K562 (cell line): ENCODE measurements at regions not wholly inside any gene's neighbourhood (a gene's known extent, or its start where the extent isn't known, plus 50 kb on each side); places are given as distances from the start of the nearest gene placed in this dataset.

Experiments used
- ATAC-seq: fragments of 200-7000 bp; cut with Tn5 transposase; 3 replicates; pipeline ENCODE4 v1.9.1; 2020; ENCODE audit warnings: moderate library complexity
- BruUV-seq: library from RNA; stranded (reverse); fragments of 400-500 nt; replicated peaks from 2 replicates; lab custom pipeline; 2021; lab: Mats Ljungman, UMichigan
- CTCF ChIA-PET: fragments of 300-600 bp; formaldehyde crosslinking; extraction: SDS; loops from one replicate; lab custom pipeline; 2021; ENCODE audit warnings: low intra/inter-chr PET ratio; lab: Yijun Ruan, JAX
- POLR2A ChIA-PET: fragments of 300-600, 350-650 bp; sonication (Branson Sonifier 250); formaldehyde crosslinking; extraction: SDS; loops from one replicate; lab custom pipeline; 2021; ENCODE audit warnings: antibody characterized with exemption, inconsistent platforms; lab: Yijun Ruan, JAX
- DNase-seq, 4 experiments: peaks; one replicate each; pipeline versions ENCODE4 v3.0.0 to v3.0.0-alpha.2; 2011 to 2018; ENCODE audit warnings: low spot score in 3 of 4, mixed read lengths in 3 of 4; ENCODE audit errors: extremely low read depth in 1 of 4
- FAIRE-seq: peaks from 2 replicates; lab custom pipeline; 2011; peaks lifted over from hg19 to GRCh38; lab: Jason Lieb, UNC
- H2AFZ ChIP-seq: 2 replicates; pipeline ENCODE4 v1.6.0; 2011; ENCODE audit warnings: low read depth, low read length, control low read depth, inconsistent platforms
- H3K27ac ChIP-seq: fragments of 200-600 bp; 3 replicates; pipeline ENCODE4 v1.8.0; 2011; ENCODE audit warnings: low read depth, mild to moderate bottlenecking, control low read depth, inconsistent platforms, low read length, moderate library complexity, mixed read lengths; ENCODE audit errors: extremely low read depth
- H3K27me3 ChIP-seq, 2 experiments: fragments of 300-600 bp in 1 of 2; 2 replicates in 1 of 2; 3 replicates in 1 of 2; pipeline versions ENCODE4 v1.6.0 to v1.8.0; 2011; ENCODE audit warnings: inconsistent platforms in 2 of 2, low read length in 2 of 2, mild to moderate bottlenecking in 1 of 2, mixed read lengths in 1 of 2, moderate library complexity in 1 of 2; ENCODE audit not compliant: control insufficient read depth in 2 of 2, insufficient read depth in 2 of 2
- H3K36me3 ChIP-seq: fragments of 300-600 bp; 3 replicates; pipeline ENCODE4 v1.8.0; 2011; ENCODE audit warnings: mild to moderate bottlenecking, low read length, inconsistent platforms; ENCODE audit not compliant: control insufficient read depth, insufficient read depth
- H3K4me1 ChIP-seq, 2 experiments: fragments of 200-600 bp in 1 of 2; replicated peaks in 1 of 2; 2 replicates in 1 of 2; 3 replicates in 1 of 2; pipeline versions ENCODE4 v1.5.1 to v1.8.0; 2011; ENCODE audit warnings: inconsistent platforms in 2 of 2, low read length in 2 of 2, mild to moderate bottlenecking in 1 of 2, mixed read lengths in 1 of 2, moderate library complexity in 1 of 2; ENCODE audit not compliant: control insufficient read depth in 2 of 2, insufficient read depth in 2 of 2
- H3K4me2 ChIP-seq: 2 replicates; pipeline ENCODE4 v1.6.1; 2011; ENCODE audit warnings: low read length, control low read depth, inconsistent platforms, mixed read lengths; ENCODE audit not compliant: insufficient read depth
- H3K4me3 ChIP-seq: fragments of 200-600 bp; sonication (generic), shearing (Covaris generic); 2 replicates; pipeline ENCODE4 v1.5.1; 2016; ENCODE audit warnings: control low read depth, inconsistent platforms
- H3K79me2 ChIP-seq: fragments of 200-600 bp; 3 replicates; pipeline ENCODE4 v1.8.0; 2011; ENCODE audit warnings: low read length, inconsistent platforms; ENCODE audit not compliant: control insufficient read depth, insufficient read depth
- H3K9ac ChIP-seq, 2 experiments: 2 replicates each; pipeline versions ENCODE4 v1.6.0 to v1.6.1; 2011; ENCODE audit warnings: low read depth in 2 of 2, low read length in 2 of 2, control low read depth in 1 of 2, inconsistent platforms in 1 of 2, mild to moderate bottlenecking in 1 of 2, mixed read lengths in 1 of 2; ENCODE audit not compliant: insufficient read depth in 1 of 2
- H3K9me1 ChIP-seq: one replicate; pipeline ENCODE4 v1.6.0; 2011; ENCODE audit warnings: inconsistent platforms, mild to moderate bottlenecking, low read length, moderate library complexity; ENCODE audit not compliant: control insufficient read depth, insufficient read depth
- H3K9me3 ChIP-seq: replicated peaks from 2 replicates; pipeline ENCODE4 v1.5.1; 2011; ENCODE audit warnings: low read depth, low read length, inconsistent platforms; ENCODE audit not compliant: control insufficient read depth, insufficient read depth
- H4K20me1 ChIP-seq: replicated peaks from 2 replicates; pipeline ENCODE4 v1.6.1; 2011; ENCODE audit warnings: low read length, inconsistent platforms, mixed read lengths; ENCODE audit not compliant: control insufficient read depth, insufficient read depth
- CEBPG ChIP-seq, 3 experiments: fragments of 200-800 bp in 1 of 3; sonication (Bioruptor generic) in 1 of 3; sonication (generic) in 1 of 3; formaldehyde crosslinking in 1 of 3; IDR thresholded peaks in 2 of 3; conservative IDR thresholded peaks in 1 of 3; 2 replicates each; pipeline versions ENCODE4 v1.6.1 to v1.8.0; 2016 to 2022; ENCODE audit warnings: missing compliant biosample characterization in 2 of 3, missing genetic modification characterization in 2 of 3, mild to moderate bottlenecking in 1 of 3, missing genetic modification reagents in 1 of 3
- DPF2 ChIP-seq: fragments of 450-650 bp; IDR thresholded peaks from 2 replicates; pipeline ENCODE4 v1.6.1; 2016
- ELF1 ChIP-seq: fragments of 200-800 bp; sonication (Bioruptor generic); IDR thresholded peaks from 2 replicates; pipeline ENCODE4 v1.6.1; 2016; ENCODE audit warnings: missing genetic modification characterization, missing compliant biosample characterization
- ESRRB ChIP-seq: fragments of 250-450 bp; sonication (Bioruptor Pico); IDR thresholded peaks from 2 replicates; pipeline ENCODE4 v1.5.0; 2020; ENCODE audit warnings: mild to moderate bottlenecking, moderate library complexity, borderline replicate concordance
- FOXM1 ChIP-seq, 2 experiments: fragments of 450-650 bp in 1 of 2; sonication (generic) in 1 of 2; formaldehyde crosslinking in 1 of 2; IDR thresholded peaks; 2 replicates each; pipeline versions ENCODE4 v1.6.1 to v1.9.0; 2017 to 2022; ENCODE audit warnings: low read depth in 2 of 2, mild to moderate bottlenecking in 2 of 2, missing genetic modification reagents in 1 of 2, moderate library complexity in 1 of 2
- HNRNPUL1 ChIP-seq: fragments of 200-400 bp; formaldehyde crosslinking; IDR thresholded peaks from 2 replicates; pipeline ENCODE4 v1.6.1; 2017; ENCODE audit warnings: low read length
- ID3 ChIP-seq, 2 experiments: fragments of 250-450 bp in 1 of 2; fragments of 450-650 bp in 1 of 2; sonication (Bioruptor Pico) in 1 of 2; IDR thresholded peaks; 2 replicates each; pipeline versions ENCODE4 v1.6.1 to v1.8.0; 2016 to 2021; ENCODE audit warnings: mild to moderate bottlenecking in 2 of 2, moderate library complexity in 2 of 2, missing compliant biosample characterization in 1 of 2, missing genetic modification characterization in 1 of 2
- NONO ChIP-seq, 2 experiments: fragments of 200-400 bp in 1 of 2; fragments of 450-650 bp in 1 of 2; formaldehyde crosslinking in 1 of 2; IDR thresholded peaks; 2 replicates each; pipeline ENCODE4 v1.6.1; 2017; ENCODE audit warnings: low read depth in 2 of 2, mild to moderate bottlenecking in 2 of 2, moderate library complexity in 2 of 2, low read length in 1 of 2
- ZNF23 ChIP-seq: fragments of 250-450 bp; sonication (Bioruptor Pico); IDR thresholded peaks from 2 replicates; pipeline ENCODE4 v1.4.0; 2020; ENCODE audit warnings: mild to moderate bottlenecking
- ZNF699 ChIP-seq: fragments of 250-450 bp; sonication (Bioruptor Pico); IDR thresholded peaks from 2 replicates; pipeline ENCODE4 v1.8.0; 2021; ENCODE audit warnings: mild to moderate bottlenecking, moderate library complexity; ENCODE audit not compliant: insufficient replicate concordance
- WGBS: fragments of 100-300 bp; shearing (Covaris generic); methylation state at CpG from one replicate; pipeline ENCODE4 v1.1.6; 2016; ENCODE audit warnings: low coverage, mixed read lengths; ENCODE audit not compliant: insufficient coverage; ENCODE audit errors: missing lambda C conversion rate; 5-methylcytosine and 5-hydroxymethylcytosine counted together
- in situ Hi-C: fragments of 300-500 bp; cut with MboI; formaldehyde crosslinking; loops from 4 replicates; pipeline ENCODE4 v1.15.0; 2018; ENCODE audit warnings: inconsistent platforms, mixed read lengths
- intact Hi-C: fragments of 100-400 bp; cut with micrococcal nuclease; formaldehyde crosslinking; loops from 2 replicates; pipeline ENCODE4 v1.14.2; 2022

- Histone ChIP-seq H4K20me1 (no peaks in the 10 kb centered on the region), H3K9me1 (no peaks in the 10 kb centered on the region), H3K4me1 (no peaks in the 10 kb centered on the region), H3K36me3 (no peaks in the 10 kb centered on the region), H3K4me2 (no peak overlapping the region)
- no peak for DNase-seq
- in situ Hi-C loops, result no loop called here
- WGBS, result 0% methylated on average over 1 of the region's 1 CpG
- POLR2A ChIA-PET, result no interaction called here
- no TSS peak for BruUV-seq
- no peak for ATAC-seq
- TF ChIP-seq ZNF699 (CRISPR knock-in tag), result no peak
- TF ChIP-seq ELF1 (tag), result no peak
- no peak for TF ChIP-seq FOXM1 (IDR thresholded peaks at IDR 0.05; ENCODE audit: low read depth)
- no peak for TF ChIP-seq FOXM1 (CRISPR knock-in tag; IDR thresholded peaks at IDR 0.05; ENCODE audit: low read depth)
- TF ChIP-seq ESRRB (CRISPR knock-in tag), result no peak
- no peak for TF ChIP-seq CEBPG (CRISPR knock-in tag; IDR thresholded peaks at IDR 0.05)
- no peak for TF ChIP-seq CEBPG (tag; conservative IDR thresholded peaks at IDR 0.05 in 1 of 2, IDR thresholded peaks at IDR 0.05 in 1 of 2)
- TF ChIP-seq NONO (IDR thresholded peaks at IDR 0.05; ENCODE audit: low read depth in 2 of 2, low read length in 1 of 2), result no peak
- no peak for TF ChIP-seq HNRNPUL1
- no peak for TF ChIP-seq ZNF23 (CRISPR knock-in tag)
- TF ChIP-seq DPF2, result no peak
- no peak for TF ChIP-seq ID3 (CRISPR knock-in tag; IDR thresholded peaks at IDR 0.05)
- TF ChIP-seq ID3 (tag; IDR thresholded peaks at IDR 0.05), result no peak
- TF ChIP-seq, all 486 proteins: peak for 0
- CTCF ChIA-PET, result no interaction called here
- H3K9ac ChIP-seq, result no peak overlapping the region
- no peaks in the 10 kb centered on the region for H3K79me2 ChIP-seq
- FAIRE-seq, result no peak
- intact Hi-C loops, result no loop called here
- H3K27me3 ChIP-seq, result no peaks in the 10 kb centered on the region
- H3K27ac ChIP-seq, result no peak overlapping the region
- no peaks in the 10 kb centered on the region for H3K9me3 ChIP-seq
- H2AFZ ChIP-seq, result no peak overlapping the region
- no peak overlapping the region for H3K4me3 ChIP-seq
These were observed 507.2 kb upstream of the AGTR1 start for GRCh38 chr3:148190441-148190990.
